ENCODE measurements at regions not wholly inside any gene's neighbourhood (a gene's known extent, or its start where the extent isn't known, plus 50 kb on each side); places are given as distances from the start of the nearest gene placed in this dataset.
"Not testable (repeated sequence)": the region's sequence is repeated elsewhere in the genome, so short reads cannot be mapped to it uniquely, and the experiment has no call there.

GRCh38 chr16:16607401-16608082, 228.6 kb downstream of the NPIPA7 start:
- H3K27ac ChIP-seq; DNase-seq (ENCODE audit: low read depth in 1 of 2, low spot score in 1 of 2); H3K4me3 ChIP-seq; H3K9me3 ChIP-seq; H3K4me1 ChIP-seq; FAIRE-seq; CTCF ChIA-PET; H3K4me2 ChIP-seq; POLR2A ChIA-PET: not testable (repeated sequence)
- ATAC-seq = peak in 1 of 2 experiments; percentile 28; a peak in 1 of 6 replicates
- 25% methylated on average over 4 of the region's 8 CpGs for WGBS (ENCODE audit: missing lambda C conversion rate)

DNA sequence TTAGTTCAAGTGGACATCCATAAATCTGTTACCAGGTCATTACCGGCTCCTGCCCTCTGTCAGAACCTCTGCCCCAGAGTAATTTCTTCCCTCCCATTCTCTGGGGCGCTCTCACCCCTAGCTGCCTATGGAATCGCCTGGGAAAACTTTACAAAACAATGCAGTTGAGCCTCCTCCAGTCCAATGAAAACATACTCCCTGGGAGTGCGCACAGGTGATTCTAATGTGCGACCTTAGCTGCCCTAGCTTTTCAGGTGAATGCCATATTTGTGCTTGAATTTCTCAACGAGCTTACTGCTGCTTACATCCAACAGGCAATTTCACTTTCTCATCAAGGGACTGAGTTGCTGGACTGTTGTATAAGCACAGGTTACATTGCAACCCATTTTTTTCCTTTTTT, 230.7 kb downstream of the NPIPA7 start:
- DNase-seq (ENCODE audit: low read depth in 1 of 2, low spot score in 1 of 2); CTCF ChIA-PET: not testable (repeated sequence)

GRCh38 chr16:16610389-16610967, 231.5 kb downstream of the NPIPA7 start:
- H3K4me3 ChIP-seq; CTCF ChIA-PET; H3K9me3 ChIP-seq; FAIRE-seq; DNase-seq (ENCODE audit: low read depth in 1 of 2, low spot score in 1 of 2); POLR2A ChIA-PET; H3K4me1 ChIP-seq; H3K4me2 ChIP-seq; H3K27ac ChIP-seq: not testable (repeated sequence)
- ATAC-seq = 0 out of 6 replicates have a peak, but pooled peaks of 1 of the 2 experiments have one; percentile 58
- 33% methylated on average over 4 of the region's 10 CpGs for WGBS (ENCODE audit: missing lambda C conversion rate)

More for the DNA sequence above, 230.7 kb downstream of the NPIPA7 start:
- H3K4me2 ChIP-seq, H3K27ac ChIP-seq, FAIRE-seq, H3K4me1 ChIP-seq, H3K9me3 ChIP-seq, H3K4me3 ChIP-seq, ATAC-seq: not testable (repeated sequence)
- WGBS (ENCODE audit: missing lambda C conversion rate) = 55% methylated on average over 6 of the region's 6 CpGs
- POLR2A ChIA-PET = interaction anchor here (0.7 kb wide), 1 partner anchor 320 kb away, joined by 3 read pairs; no protein-coding TSS in a partner anchor

DNA sequence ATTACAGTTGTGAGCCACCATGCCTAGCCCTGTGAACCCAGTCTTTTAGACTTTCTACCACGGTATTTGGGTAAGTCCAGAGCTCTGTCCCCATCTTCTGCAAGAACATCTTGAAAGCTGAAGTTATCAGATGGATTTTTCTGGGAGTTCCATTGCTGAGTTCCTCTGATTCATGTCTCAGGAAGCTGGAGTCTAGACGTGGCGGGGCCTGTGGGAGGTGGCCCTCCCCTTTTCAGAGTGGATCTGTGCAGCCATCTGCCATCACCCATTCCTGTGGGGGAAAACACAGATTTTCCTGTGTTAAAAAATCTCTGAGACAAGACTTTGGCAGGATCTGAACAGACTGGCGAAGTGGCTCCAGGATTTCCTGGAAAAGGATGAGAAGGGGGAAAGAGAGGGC, 234.3 kb downstream of the NPIPA7 start:
- ATAC-seq; DNase-seq (ENCODE audit: low read depth in 1 of 2, low spot score in 1 of 2); H3K9me3 ChIP-seq; FAIRE-seq; POLR2A ChIA-PET; H3K4me2 ChIP-seq; H3K27ac ChIP-seq; H3K4me1 ChIP-seq; CTCF ChIA-PET; H3K4me3 ChIP-seq: not testable (repeated sequence)
- 0% methylated on average over 1 of the region's 4 CpGs for WGBS (ENCODE audit: missing lambda C conversion rate)

GRCh38 chr16:16614484-16614883, 235.5 kb downstream of the NPIPA7 start:
- H3K4me2 ChIP-seq; FAIRE-seq; ATAC-seq; CTCF ChIA-PET; DNase-seq (ENCODE audit: low read depth in 1 of 2, low spot score in 1 of 2); H3K27ac ChIP-seq; H3K4me1 ChIP-seq; H3K9me3 ChIP-seq; H3K4me3 ChIP-seq; POLR2A ChIA-PET: not testable (repeated sequence)
- TF ChIP-seq, protein P1, sequence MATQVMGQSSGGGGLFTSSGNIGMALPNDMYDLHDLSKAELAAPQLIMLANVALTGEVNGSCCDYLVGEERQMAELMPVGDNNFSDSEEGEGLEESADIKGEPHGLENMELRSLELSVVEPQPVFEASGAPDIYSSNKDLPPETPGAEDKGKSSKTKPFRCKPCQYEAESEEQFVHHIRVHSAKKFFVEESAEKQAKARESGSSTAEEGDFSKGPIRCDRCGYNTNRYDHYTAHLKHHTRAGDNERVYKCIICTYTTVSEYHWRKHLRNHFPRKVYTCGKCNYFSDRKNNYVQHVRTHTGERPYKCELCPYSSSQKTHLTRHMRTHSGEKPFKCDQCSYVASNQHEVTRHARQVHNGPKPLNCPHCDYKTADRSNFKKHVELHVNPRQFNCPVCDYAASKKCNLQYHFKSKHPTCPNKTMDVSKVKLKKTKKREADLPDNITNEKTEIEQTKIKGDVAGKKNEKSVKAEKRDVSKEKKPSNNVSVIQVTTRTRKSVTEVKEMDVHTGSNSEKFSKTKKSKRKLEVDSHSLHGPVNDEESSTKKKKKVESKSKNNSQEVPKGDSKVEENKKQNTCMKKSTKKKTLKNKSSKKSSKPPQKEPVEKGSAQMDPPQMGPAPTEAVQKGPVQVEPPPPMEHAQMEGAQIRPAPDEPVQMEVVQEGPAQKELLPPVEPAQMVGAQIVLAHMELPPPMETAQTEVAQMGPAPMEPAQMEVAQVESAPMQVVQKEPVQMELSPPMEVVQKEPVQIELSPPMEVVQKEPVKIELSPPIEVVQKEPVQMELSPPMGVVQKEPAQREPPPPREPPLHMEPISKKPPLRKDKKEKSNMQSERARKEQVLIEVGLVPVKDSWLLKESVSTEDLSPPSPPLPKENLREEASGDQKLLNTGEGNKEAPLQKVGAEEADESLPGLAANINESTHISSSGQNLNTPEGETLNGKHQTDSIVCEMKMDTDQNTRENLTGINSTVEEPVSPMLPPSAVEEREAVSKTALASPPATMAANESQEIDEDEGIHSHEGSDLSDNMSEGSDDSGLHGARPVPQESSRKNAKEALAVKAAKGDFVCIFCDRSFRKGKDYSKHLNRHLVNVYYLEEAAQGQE (IDR thresholded peaks at IDR 0.05) = peak; percentile 69
- 25% methylated on average over 5 of the region's 6 CpGs for WGBS (ENCODE audit: missing lambda C conversion rate)

DNA sequence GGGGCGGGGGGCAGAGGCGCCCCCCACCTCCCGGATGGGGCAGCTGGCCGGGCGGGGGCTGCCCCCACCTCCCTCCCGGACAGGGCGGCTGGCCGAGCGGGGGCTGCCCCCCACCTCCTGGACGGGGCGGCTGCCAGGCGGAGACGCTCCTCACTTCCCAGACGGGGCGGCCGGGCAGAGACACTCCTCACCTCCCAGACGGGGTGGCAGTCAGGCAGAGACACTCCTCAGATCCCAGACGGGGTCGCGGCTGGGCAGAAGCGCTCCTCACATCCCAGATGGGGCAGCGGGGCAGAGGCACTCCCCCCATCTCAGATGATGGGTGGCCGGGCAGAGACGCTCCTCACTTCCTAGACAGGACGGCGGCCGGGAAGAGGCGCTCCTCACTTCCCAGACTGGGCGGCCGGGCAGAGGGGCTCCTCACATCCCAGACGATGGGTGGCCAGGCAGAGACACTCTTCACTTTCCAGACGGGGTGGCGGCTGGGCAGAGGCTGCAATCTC, 240.1 kb downstream of the NPIPA7 start:
- DNase-seq (ENCODE audit: low read depth in 1 of 2, low spot score in 1 of 2); ATAC-seq; H3K4me3 ChIP-seq; H3K9me3 ChIP-seq; POLR2A ChIA-PET; FAIRE-seq; CTCF ChIA-PET; H3K4me1 ChIP-seq: not testable (repeated sequence)
- 68% methylated on average over 6 of the region's 33 CpGs for WGBS (ENCODE audit: missing lambda C conversion rate)
- Histone ChIP-seq H3K27ac (peak overlapping the region; percentile 47 to 72; a peak in 3 of 6 replicates), H3K4me2 (0 out of 3 replicates have a peak overlapping the region, but pooled peaks have one; percentile 12)

- H3K4me2 ChIP-seq; H3K4me1 ChIP-seq; H3K9me3 ChIP-seq; CTCF ChIA-PET; H3K4me3 ChIP-seq; H3K27ac ChIP-seq; FAIRE-seq; ATAC-seq; POLR2A ChIA-PET; DNase-seq (ENCODE audit: low read depth in 1 of 2, low spot score in 1 of 2): not testable (repeated sequence)
- 63% methylated on average over 3 of the region's 3 CpGs for WGBS (ENCODE audit: missing lambda C conversion rate)
These were observed 245.4 kb downstream of the NPIPA7 start for GRCh38 chr16:16624367-16624766.

DNA sequence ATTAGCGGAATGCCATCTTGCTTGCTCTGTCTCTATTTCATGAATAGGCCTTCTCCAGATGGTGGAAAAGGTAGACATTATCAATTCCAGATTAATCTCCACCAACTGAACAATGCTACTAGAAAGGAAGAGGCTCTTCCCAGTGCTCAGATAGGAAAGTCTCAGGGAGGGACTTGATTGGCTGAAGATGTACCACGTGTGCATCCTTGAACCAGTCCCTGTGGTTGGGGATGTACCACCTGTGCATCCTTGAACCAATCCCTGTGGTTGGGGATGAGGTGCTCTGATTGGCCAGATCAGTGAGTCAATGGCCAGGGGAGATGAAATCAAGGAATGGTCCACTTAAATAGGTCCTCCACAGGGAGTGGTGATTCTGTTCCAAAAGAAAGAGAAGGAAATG, 246.2 kb downstream of the NPIPA7 start:
- POLR2A ChIA-PET; ATAC-seq; H3K4me2 ChIP-seq; CTCF ChIA-PET; H3K9me3 ChIP-seq; DNase-seq (ENCODE audit: low read depth in 1 of 2, low spot score in 1 of 2); FAIRE-seq; H3K27ac ChIP-seq; H3K4me3 ChIP-seq; H3K4me1 ChIP-seq: not testable (repeated sequence)
- WGBS (ENCODE audit: missing lambda C conversion rate) = 21% methylated on average over 1 of the region's 2 CpGs

DNA sequence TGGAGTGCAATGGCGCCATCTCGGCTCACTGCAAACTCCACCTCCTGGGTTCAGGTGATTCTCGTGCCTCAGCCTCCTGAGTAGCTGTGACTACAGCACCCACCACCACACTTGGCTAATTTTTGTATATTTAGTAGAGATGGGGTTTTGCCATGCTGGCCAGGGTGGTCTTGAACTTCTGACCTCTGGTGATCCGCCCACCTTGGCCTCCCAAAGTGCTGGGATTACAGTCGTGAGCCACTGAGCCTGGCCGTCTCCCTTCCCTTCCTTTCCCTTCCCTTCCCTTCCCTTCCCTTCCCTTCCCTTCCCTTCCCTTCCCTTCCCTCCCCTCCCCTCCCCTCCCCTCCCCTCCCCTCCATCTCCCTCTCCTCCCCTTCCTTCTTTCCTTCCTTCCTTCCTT, 248.9 kb downstream of the NPIPA7 start:
- H3K4me2 ChIP-seq; POLR2A ChIA-PET; ATAC-seq; H3K27ac ChIP-seq; H3K4me3 ChIP-seq; H3K9me3 ChIP-seq; DNase-seq (ENCODE audit: low read depth in 1 of 2, low spot score in 1 of 2); FAIRE-seq; H3K4me1 ChIP-seq; CTCF ChIA-PET: not testable (repeated sequence)
- 62% methylated on average over 6 of the region's 6 CpGs for WGBS (ENCODE audit: missing lambda C conversion rate)

DNA sequence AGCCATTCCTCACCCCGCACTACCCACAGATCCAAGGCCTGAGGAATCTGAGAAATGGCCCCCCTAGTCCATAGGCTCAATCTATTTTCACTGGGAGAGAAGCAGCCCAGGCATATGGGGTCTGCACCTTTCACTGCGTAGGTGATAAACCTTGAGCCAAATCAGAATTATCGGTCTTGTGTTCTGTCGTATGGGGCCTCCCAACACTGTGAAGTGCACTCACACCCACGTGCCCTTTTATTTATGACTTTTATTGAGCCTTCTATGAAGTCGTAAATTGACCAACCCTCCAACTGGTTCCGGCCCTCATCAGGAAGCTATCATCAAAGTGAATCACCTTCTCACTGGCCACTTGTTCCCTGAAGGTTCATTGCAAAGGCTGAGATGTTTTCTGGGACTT, 259.3 kb downstream of the NPIPA7 start:
- FAIRE-seq; H3K27ac ChIP-seq; H3K9me3 ChIP-seq; H3K4me1 ChIP-seq; DNase-seq (ENCODE audit: low read depth in 1 of 2, low spot score in 1 of 2); H3K4me3 ChIP-seq; CTCF ChIA-PET; ATAC-seq; H3K4me2 ChIP-seq; POLR2A ChIA-PET: not testable (repeated sequence)
- WGBS (ENCODE audit: missing lambda C conversion rate) = 37% methylated on average over 6 of the region's 7 CpGs
